ENCODE measurements at regions not wholly inside any gene's neighbourhood (a gene's known extent, or its start where the extent isn't known, plus 50 kb on each side); places are given as distances from the start of the nearest gene placed in this dataset.

DNA sequence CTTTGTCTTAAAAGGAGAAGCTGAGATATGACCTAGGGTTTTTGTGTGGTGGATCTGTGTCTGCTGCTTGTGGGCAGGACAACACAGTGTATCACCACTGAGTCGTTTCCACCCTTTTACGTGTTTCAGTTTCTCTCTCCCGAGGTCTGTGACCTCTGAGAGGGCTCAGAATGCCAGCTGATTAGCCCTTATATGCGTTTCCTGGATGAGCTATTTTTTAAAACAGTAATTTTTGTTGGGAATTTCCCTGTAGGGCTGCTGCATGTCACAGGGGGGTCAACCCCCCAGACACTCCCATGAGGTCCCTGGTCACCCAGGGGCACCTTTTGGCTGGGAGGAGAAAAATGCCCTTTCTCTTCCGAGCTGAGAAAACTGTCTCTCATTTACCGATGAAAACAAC is 170.4 kb upstream of the CASK start:
- 29 to 39% (median 30%) methylated on average over 6 of the region's 6 CpGs for WGBS, 3 donors

DNA sequence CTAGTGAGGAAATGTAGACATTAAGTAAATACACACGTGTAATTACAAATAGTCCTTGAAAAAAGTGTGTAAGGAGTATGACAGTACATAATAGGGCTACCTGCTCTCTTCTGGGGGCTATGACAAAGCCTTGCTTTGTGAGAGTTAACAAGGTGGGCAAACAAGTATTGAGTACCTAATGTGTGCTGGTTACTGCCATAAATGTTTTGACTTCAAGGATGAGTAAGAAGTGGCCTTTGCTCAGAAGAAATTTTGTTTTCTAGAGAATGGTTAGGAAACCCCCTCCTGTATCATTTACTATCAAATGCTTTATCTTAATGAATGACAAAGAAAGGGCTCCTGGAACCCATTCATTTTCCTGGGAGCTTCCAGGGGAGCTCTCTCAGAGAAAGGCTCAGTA is 167.0 kb upstream of the CASK start:
- TF ChIP-seq, protein P1, sequence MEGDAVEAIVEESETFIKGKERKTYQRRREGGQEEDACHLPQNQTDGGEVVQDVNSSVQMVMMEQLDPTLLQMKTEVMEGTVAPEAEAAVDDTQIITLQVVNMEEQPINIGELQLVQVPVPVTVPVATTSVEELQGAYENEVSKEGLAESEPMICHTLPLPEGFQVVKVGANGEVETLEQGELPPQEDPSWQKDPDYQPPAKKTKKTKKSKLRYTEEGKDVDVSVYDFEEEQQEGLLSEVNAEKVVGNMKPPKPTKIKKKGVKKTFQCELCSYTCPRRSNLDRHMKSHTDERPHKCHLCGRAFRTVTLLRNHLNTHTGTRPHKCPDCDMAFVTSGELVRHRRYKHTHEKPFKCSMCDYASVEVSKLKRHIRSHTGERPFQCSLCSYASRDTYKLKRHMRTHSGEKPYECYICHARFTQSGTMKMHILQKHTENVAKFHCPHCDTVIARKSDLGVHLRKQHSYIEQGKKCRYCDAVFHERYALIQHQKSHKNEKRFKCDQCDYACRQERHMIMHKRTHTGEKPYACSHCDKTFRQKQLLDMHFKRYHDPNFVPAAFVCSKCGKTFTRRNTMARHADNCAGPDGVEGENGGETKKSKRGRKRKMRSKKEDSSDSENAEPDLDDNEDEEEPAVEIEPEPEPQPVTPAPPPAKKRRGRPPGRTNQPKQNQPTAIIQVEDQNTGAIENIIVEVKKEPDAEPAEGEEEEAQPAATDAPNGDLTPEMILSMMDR (IDR thresholded peaks at IDR 0.05), result no peak
- TF ChIP-seq EP300 (IDR thresholded peaks at IDR 0.05) (no peak), POLR2A (IDR thresholded peaks at IDR 0.05) (no peak)
- Histone ChIP-seq H3K9me3 (no peaks in the 10 kb centered on the region), H3K4me1 (ENCODE audit: insufficient read depth) (no peaks in the 10 kb centered on the region), H3K27ac (no peak overlapping the region), H3K36me3 (no peaks in the 10 kb centered on the region), H3K27me3 (no peaks in the 10 kb centered on the region), H3K4me3 (no peak overlapping the region)
- DNase-seq, result no peak
- intact Hi-C loops (cut with DNase I), result no loop called here
- WGBS, 3 donors, result 63 to 69% (median 64%) methylated on average over 1 of the region's 1 CpG

More for the DNA sequence above, 170.4 kb upstream of the CASK start:
- H3K9me3 ChIP-seq, result no peaks in the 10 kb centered on the region
- TF ChIP-seq, protein P1 (IDR thresholded peaks at IDR 0.05), result no peak
- TF ChIP-seq POLR2A (IDR thresholded peaks at IDR 0.05), result no peak
- no peak for TF ChIP-seq EP300 (IDR thresholded peaks at IDR 0.05)
- H3K27me3 ChIP-seq, result no peaks in the 10 kb centered on the region
- H3K36me3 ChIP-seq, result no peaks in the 10 kb centered on the region
- no peak overlapping the region for H3K4me3 ChIP-seq
- DNase-seq, result no peak
- no peak overlapping the region for H3K27ac ChIP-seq
- intact Hi-C loops (cut with DNase I), result no loop called here
- H3K4me1 ChIP-seq (ENCODE audit: insufficient read depth), result peaks cover under 1% of the 10 kb centered on the region

DNA sequence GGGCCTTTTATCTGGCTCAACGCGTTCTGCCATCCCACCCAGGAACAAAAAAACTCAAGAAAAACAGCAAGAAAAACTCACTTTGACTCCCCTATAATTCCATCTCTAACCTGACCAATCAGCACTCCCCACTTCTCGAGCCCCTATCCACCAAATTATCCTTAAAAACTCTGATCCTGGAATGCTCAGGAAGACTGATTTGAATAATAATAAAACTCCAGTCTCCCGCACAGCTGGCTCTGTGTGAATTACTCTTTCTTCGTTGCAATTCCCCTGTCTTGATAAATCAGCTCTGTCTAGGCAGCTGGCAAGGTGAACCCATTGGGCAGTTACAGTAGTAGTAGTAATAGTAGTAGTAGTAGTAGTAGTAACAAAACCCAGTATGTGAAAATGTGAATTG is 165.7 kb upstream of the CASK start:
- H3K27ac ChIP-seq, result no peak overlapping the region
- no peaks in the 10 kb centered on the region for H3K36me3 ChIP-seq
- intact Hi-C loops (cut with DNase I), result no loop called here
- TF ChIP-seq POLR2A (IDR thresholded peaks at IDR 0.05), result no peak
- TF ChIP-seq, protein P1 (IDR thresholded peaks at IDR 0.05), result no peak
- no peak for TF ChIP-seq EP300 (IDR thresholded peaks at IDR 0.05)
- no peak for DNase-seq
- H3K4me1 ChIP-seq (ENCODE audit: insufficient read depth), result no peaks in the 10 kb centered on the region
- 45 to 53% (median 46%) methylated on average over 5 of the region's 5 CpGs for WGBS, 3 donors
- no peaks in the 10 kb centered on the region for H3K27me3 ChIP-seq
- no peaks in the 10 kb centered on the region for H3K9me3 ChIP-seq
- no peak overlapping the region for H3K4me3 ChIP-seq

DNA sequence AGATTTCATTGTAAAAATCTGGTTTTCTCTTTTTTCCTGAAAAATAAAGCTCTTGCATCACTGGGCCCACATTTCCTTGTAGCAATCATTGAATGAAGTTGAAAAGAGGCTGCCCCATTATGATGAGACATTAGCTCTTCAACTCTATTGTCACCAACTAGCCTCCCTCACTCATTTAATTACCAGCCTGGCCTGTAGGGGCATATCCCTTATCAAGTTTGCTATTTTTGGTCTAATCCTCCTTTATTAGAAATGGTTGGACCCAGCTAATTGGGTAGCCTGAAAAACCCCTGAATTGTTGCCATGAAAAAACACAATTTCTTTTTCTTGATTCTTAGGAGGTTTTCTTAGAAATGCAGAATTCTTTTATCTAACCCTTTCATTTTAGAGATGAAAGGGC is 164.6 kb upstream of the CASK start:
- H3K27me3 ChIP-seq, result no peaks in the 10 kb centered on the region
- H3K9me3 ChIP-seq, result no peaks in the 10 kb centered on the region
- H3K4me1 ChIP-seq (ENCODE audit: insufficient read depth), result no peaks in the 10 kb centered on the region
- TF ChIP-seq EP300 (IDR thresholded peaks at IDR 0.05) (no peak), POLR2A (IDR thresholded peaks at IDR 0.05) (no peak)
- TF ChIP-seq, protein P1 (IDR thresholded peaks at IDR 0.05), result no peak
- no peak overlapping the region for H3K4me3 ChIP-seq
- intact Hi-C loops (cut with DNase I), result no loop called here
- DNase-seq, result no peak
- no peak overlapping the region for H3K27ac ChIP-seq
- H3K36me3 ChIP-seq, result no peaks in the 10 kb centered on the region

DNA sequence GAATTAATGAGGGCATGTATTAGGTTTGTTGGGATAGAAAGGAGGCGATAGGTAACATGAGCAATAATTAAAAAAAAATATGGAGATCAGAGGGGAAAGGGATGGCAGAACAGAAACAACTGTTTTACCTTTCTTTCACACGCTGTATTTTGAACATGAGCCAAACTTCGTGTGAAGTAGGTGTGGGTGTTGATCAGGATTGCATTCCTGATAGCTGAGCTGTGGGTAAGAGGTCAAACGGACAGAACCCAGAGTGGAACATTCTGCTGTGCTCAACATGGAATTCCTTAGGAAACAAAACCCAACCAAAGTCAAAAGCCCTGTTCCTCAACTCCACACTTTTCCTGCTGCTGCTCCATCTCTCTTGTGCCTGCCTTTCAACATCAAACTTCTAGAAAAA is 162.5 kb upstream of the CASK start:
- H3K4me1 ChIP-seq (ENCODE audit: insufficient read depth), result no peaks in the 10 kb centered on the region
- intact Hi-C loops (cut with DNase I), result no loop called here
- 54 to 59% (median 58%) methylated on average over 4 of the region's 4 CpGs for WGBS, 3 donors
- TF ChIP-seq, protein P1 (IDR thresholded peaks at IDR 0.05), result no peak
- no peak for DNase-seq
- no peaks in the 10 kb centered on the region for H3K27me3 ChIP-seq
- no peaks in the 10 kb centered on the region for H3K9me3 ChIP-seq
- H3K36me3 ChIP-seq, result no peaks in the 10 kb centered on the region
- no peak overlapping the region for H3K4me3 ChIP-seq
- H3K27ac ChIP-seq, result no peak overlapping the region

All from ovary (tissue), 7 donors.